Neural crest cell (in vitro differentiated cells): ENCODE measurements at regions not wholly inside any gene's neighbourhood (a gene's known extent, or its start where the extent isn't known, plus 50 kb on each side); places are given as distances from the start of the nearest gene placed in this dataset.

Source experiments
- DNase-seq: peaks from one replicate; pipeline ENCODE4 v3.0.0; 2021; ENCODE audit warnings: low read depth, mixed read lengths, low spot score
- H3K27ac Mint-ChIP-seq: one replicate; pipeline ENCODE4 v1.8.0; 2021; ENCODE audit warnings: mild to moderate bottlenecking, mixed read lengths; ENCODE audit not compliant: unreplicated experiment
- H3K27me3 Mint-ChIP-seq: 2 replicates; pipeline ENCODE4 v1.8.0; 2021; ENCODE audit warnings: low read depth, mild to moderate bottlenecking, mixed read lengths
- H3K36me3 Mint-ChIP-seq: 2 replicates; pipeline ENCODE4 v1.8.0; 2021; ENCODE audit warnings: low read depth, mild to moderate bottlenecking, mixed read lengths
- H3K4me1 Mint-ChIP-seq: 2 replicates; pipeline ENCODE4 v1.8.0; 2021; ENCODE audit warnings: mixed read lengths
- H3K4me3 Mint-ChIP-seq: one replicate; pipeline ENCODE4 v1.8.0; 2021; ENCODE audit warnings: mild to moderate bottlenecking, mixed read lengths
- H3K9me3 Mint-ChIP-seq: 2 replicates; pipeline ENCODE4 v1.8.0; 2021; ENCODE audit warnings: mixed read lengths
- CTCF ChIP-seq: fragments of 200-600 bp; sonication (generic); conservative IDR thresholded peaks from 2 replicates; pipeline ENCODE4 v1.5.0; 2021; ENCODE audit warnings: antibody characterized with exemption, mild to moderate bottlenecking

GRCh38 chr21:16502897-16503296, 773.1 kb downstream of the USP25 start:
- DNase-seq: no peak
- H3K9me3 Mint-ChIP-seq: peaks cover 2% of the 10 kb centered on the region
- no peak overlapping the region for H3K27ac Mint-ChIP-seq
- H3K4me3 Mint-ChIP-seq: no peak overlapping the region
- H3K36me3 Mint-ChIP-seq: peaks cover 3% of the 10 kb centered on the region
- no peaks in the 10 kb centered on the region for H3K27me3 Mint-ChIP-seq
- TF ChIP-seq CTCF: no peak
- H3K4me1 Mint-ChIP-seq: peaks cover 6% of the 10 kb centered on the region

DNA sequence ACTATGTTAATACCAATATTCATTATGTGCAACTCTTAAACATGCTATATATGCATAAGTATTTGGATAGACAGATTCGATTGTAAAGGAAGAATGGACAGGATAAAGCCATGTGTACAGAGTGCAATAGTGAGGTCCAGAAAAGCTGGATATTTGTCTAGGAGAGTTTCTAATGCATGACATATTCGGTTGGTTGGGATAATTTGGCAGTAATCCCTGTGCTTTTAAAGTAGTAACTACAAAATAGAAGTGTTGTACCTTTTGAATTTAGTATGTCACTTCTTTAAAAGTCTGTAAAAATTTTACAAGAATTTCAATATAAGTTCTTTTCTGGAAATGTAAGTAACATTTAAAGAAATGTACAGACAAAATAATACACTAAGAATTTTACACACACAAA, 774.5 kb downstream of the USP25 start:
- H3K4me3 Mint-ChIP-seq: no peak overlapping the region
- H3K27ac Mint-ChIP-seq: no peak overlapping the region
- H3K4me1 Mint-ChIP-seq: peaks cover 6% of the 10 kb centered on the region
- no peaks in the 10 kb centered on the region for H3K9me3 Mint-ChIP-seq
- no peaks in the 10 kb centered on the region for H3K27me3 Mint-ChIP-seq
- peaks cover 2% of the 10 kb centered on the region for H3K36me3 Mint-ChIP-seq
- TF ChIP-seq CTCF: no peak
- DNase-seq: no peak

- TF ChIP-seq CTCF: no peak
- DNase-seq: no peak
- Mint-ChIP-seq H3K4me3 (no peak overlapping the region), H3K27me3 (no peaks in the 10 kb centered on the region), H3K4me1 (peaks cover 6% of the 10 kb centered on the region), H3K27ac (no peak overlapping the region), H3K9me3 (no peaks in the 10 kb centered on the region), H3K36me3 (peaks cover 2% of the 10 kb centered on the region)
Measured at GRCh38 chr21:16504766-16505165, 775.0 kb downstream of the USP25 start.

DNA sequence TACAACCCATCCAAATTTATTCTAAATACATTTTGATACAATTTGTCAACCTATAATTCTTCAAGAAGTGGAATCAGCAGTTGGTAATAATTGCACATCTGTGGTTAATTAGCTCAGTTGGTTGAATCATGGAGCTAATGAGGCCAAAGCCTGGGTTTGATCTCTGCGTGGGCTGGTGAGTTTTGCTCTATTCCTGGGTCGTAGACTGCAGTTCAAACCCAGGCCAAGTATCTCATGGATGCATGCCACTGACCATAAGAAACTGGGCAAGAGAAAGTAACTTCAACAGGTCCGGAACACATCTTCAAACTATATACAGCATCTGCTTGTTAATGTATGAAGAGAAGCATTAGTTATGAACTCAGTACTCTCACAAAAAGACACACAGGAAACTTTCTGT, 779.7 kb downstream of the USP25 start:
- Mint-ChIP-seq H3K9me3 (peaks cover 7% of the 10 kb centered on the region), H3K36me3 (peaks cover 5% of the 10 kb centered on the region), H3K27me3 (no peaks in the 10 kb centered on the region), H3K4me1 (no peaks in the 10 kb centered on the region), H3K27ac (no peak overlapping the region), H3K4me3 (no peak overlapping the region)
- no peak for DNase-seq
- TF ChIP-seq CTCF: no peak

DNA sequence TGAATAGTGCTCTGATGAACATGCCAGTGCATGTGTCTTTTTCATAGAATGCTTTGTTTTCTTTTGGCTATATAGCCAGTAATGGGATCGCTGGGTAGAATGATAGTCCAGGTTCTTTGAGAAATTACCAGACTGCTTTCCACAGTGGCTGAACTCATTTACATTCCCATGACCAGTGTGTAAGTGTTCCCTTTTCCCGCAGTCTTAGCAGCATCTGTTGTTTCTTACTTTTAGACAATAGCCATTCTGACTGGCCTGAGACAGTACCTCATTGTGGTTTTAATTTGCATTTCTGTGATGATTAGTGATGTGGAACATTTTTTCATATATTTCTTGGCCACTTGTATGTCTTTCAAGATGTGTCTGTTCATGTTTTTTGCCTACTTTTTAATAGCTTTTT, 784.5 kb downstream of the USP25 start:
- peaks cover 5% of the 10 kb centered on the region for H3K36me3 Mint-ChIP-seq
- H3K9me3 Mint-ChIP-seq: peaks cover 15% of the 10 kb centered on the region
- DNase-seq: no peak
- no peak overlapping the region for H3K27ac Mint-ChIP-seq
- no peaks in the 10 kb centered on the region for H3K27me3 Mint-ChIP-seq
- H3K4me3 Mint-ChIP-seq: no peak overlapping the region
- H3K4me1 Mint-ChIP-seq: no peaks in the 10 kb centered on the region
- TF ChIP-seq CTCF: no peak

- DNase-seq: no peak
- H3K4me3 Mint-ChIP-seq: no peak overlapping the region
- no peaks in the 10 kb centered on the region for H3K27me3 Mint-ChIP-seq
- no peak overlapping the region for H3K27ac Mint-ChIP-seq
- peaks cover 5% of the 10 kb centered on the region for H3K36me3 Mint-ChIP-seq
- TF ChIP-seq CTCF: no peak
- H3K4me1 Mint-ChIP-seq: no peaks in the 10 kb centered on the region
- peaks cover 13% of the 10 kb centered on the region for H3K9me3 Mint-ChIP-seq
Measured at GRCh38 chr21:16517383-16517782, 787.6 kb downstream of the USP25 start.
